ENCODE measurements at regions not wholly inside any gene's neighbourhood (a gene's known extent, or its start where the extent isn't known, plus 50 kb on each side); places are given as distances from the start of the nearest gene placed in this dataset.

GRCh38 chr2:49812730-49813129 is 658.4 kb upstream of the FSHR start:
- DNase-seq (ENCODE audit: low read depth, low spot score), result no peak
- no peak for TF ChIP-seq CTCF (IDR thresholded peaks at IDR 0.05; ENCODE audit: low read depth, low read length)
- H3K4me3 ChIP-seq (ENCODE audit: low read depth, low read length), result no peak overlapping the region
- ChIA-PET POLR2A (no interaction called here), CTCF (no interaction called here)
- no peaks in the 10 kb centered on the region for H3K27me3 ChIP-seq (ENCODE audit: control insufficient read depth, insufficient read depth, low read length)
- no peak overlapping the region for H3K27ac ChIP-seq (ENCODE audit: low read depth, low read length)
- H3K9me3 ChIP-seq (ENCODE audit: control insufficient read depth, insufficient read depth, low read length), result peaks cover 18% of the 10 kb centered on the region

- Histone ChIP-seq H3K4me3 (ENCODE audit: low read depth, low read length) (no peak overlapping the region), H3K27ac (ENCODE audit: low read depth, low read length) (no peak overlapping the region), H3K9me3 (ENCODE audit: control insufficient read depth, insufficient read depth, low read length) (peaks cover 14% of the 10 kb centered on the region), H3K27me3 (ENCODE audit: control insufficient read depth, insufficient read depth, low read length) (no peaks in the 10 kb centered on the region)
- DNase-seq (ENCODE audit: low read depth, low spot score), result no peak
- ChIA-PET CTCF (no interaction called here), POLR2A (no interaction called here)
- no peak for TF ChIP-seq CTCF (IDR thresholded peaks at IDR 0.05; ENCODE audit: low read depth, low read length)
Observed at GRCh38 chr2:49811502-49811901, 657.2 kb upstream of the FSHR start.

GRCh38 chr2:49807689-49808088 is 653.4 kb upstream of the FSHR start:
- TF ChIP-seq CTCF (IDR thresholded peaks at IDR 0.05; ENCODE audit: low read depth, low read length), result no peak
- no peak overlapping the region for H3K27ac ChIP-seq (ENCODE audit: low read depth, low read length)
- ChIA-PET POLR2A (no interaction called here), CTCF (no interaction called here)
- H3K27me3 ChIP-seq (ENCODE audit: control insufficient read depth, insufficient read depth, low read length), result no peaks in the 10 kb centered on the region
- H3K9me3 ChIP-seq (ENCODE audit: control insufficient read depth, insufficient read depth, low read length), result peaks cover 10% of the 10 kb centered on the region
- DNase-seq (ENCODE audit: low read depth, low spot score), result no peak
- no peak overlapping the region for H3K4me3 ChIP-seq (ENCODE audit: low read depth, low read length)

GRCh38 chr2:49804111-49804510 is 649.8 kb upstream of the FSHR start:
- H3K27ac ChIP-seq (ENCODE audit: low read depth, low read length), result no peak overlapping the region
- H3K4me3 ChIP-seq (ENCODE audit: low read depth, low read length), result no peak overlapping the region
- peaks cover 7% of the 10 kb centered on the region for H3K9me3 ChIP-seq (ENCODE audit: control insufficient read depth, insufficient read depth, low read length)
- no peak for TF ChIP-seq CTCF (IDR thresholded peaks at IDR 0.05; ENCODE audit: low read depth, low read length)
- DNase-seq (ENCODE audit: low read depth, low spot score), result no peak
- ChIA-PET CTCF (no interaction called here), POLR2A (no interaction called here)
- H3K27me3 ChIP-seq (ENCODE audit: control insufficient read depth, insufficient read depth, low read length), result no peaks in the 10 kb centered on the region

GRCh38 chr2:49801898-49802450 is 647.7 kb upstream of the FSHR start:
- TF ChIP-seq CTCF (IDR thresholded peaks at IDR 0.05; ENCODE audit: low read depth, low read length), result no peak
- Histone ChIP-seq H3K27ac (ENCODE audit: low read depth, low read length) (no peak overlapping the region), H3K9me3 (ENCODE audit: control insufficient read depth, insufficient read depth, low read length) (peaks cover 10% of the 10 kb centered on the region), H3K4me3 (ENCODE audit: low read depth, low read length) (no peak overlapping the region), H3K27me3 (ENCODE audit: control insufficient read depth, insufficient read depth, low read length) (no peaks in the 10 kb centered on the region)
- no peak for DNase-seq (ENCODE audit: low read depth, low spot score)
- POLR2A ChIA-PET, result no interaction called here
- CTCF ChIA-PET, result no interaction called here

Measured in AG04450 (cell line).